ENCODE measurements at regions not wholly inside any gene's neighbourhood (a gene's known extent, or its start where the extent isn't known, plus 50 kb on each side); places are given as distances from the start of the nearest gene placed in this dataset.

GRCh38 chr15:85890620-85890980, 95.9 kb upstream of the KLHL25 start:
- no peak for DNase-seq

GRCh38 chr15:85891470-85891869, 96.7 kb upstream of the KLHL25 start:
- DNase-seq: no peak

GRCh38 chr15:85892232-85892631, 97.5 kb upstream of the KLHL25 start:
- DNase-seq: no peak

GRCh38 chr15:85897207-85897894, 102.6 kb upstream of the KLHL25 start:
- DNase-seq: no peak

- DNase-seq: no peak
Measured at GRCh38 chr15:85897895-85898717, 103.4 kb upstream of the KLHL25 start.

- DNase-seq: no peak
Measured at GRCh38 chr15:85899927-85900326, 105.2 kb upstream of the KLHL25 start.

GRCh38 chr15:85905751-85906450, 111.2 kb upstream of the KLHL25 start:
- DNase-seq: no peak

GRCh38 chr15:85906640-85907039, 111.9 kb upstream of the KLHL25 start:
- DNase-seq: no peak

- no peak for DNase-seq
Measured at GRCh38 chr15:85910834-85911233, 116.1 kb upstream of the KLHL25 start.

- DNase-seq: no peak
Measured at GRCh38 chr15:85913461-85913860, 118.7 kb upstream of the KLHL25 start.

GRCh38 chr15:85920956-85921355, 126.2 kb upstream of the KLHL25 start:
- no peak for DNase-seq

- no peak for DNase-seq
Measured at GRCh38 chr15:85924088-85924487, 129.4 kb upstream of the KLHL25 start.

GRCh38 chr15:85925649-85926237, 131.0 kb upstream of the KLHL25 start:
- DNase-seq: no peak

- DNase-seq: no peak
Measured at GRCh38 chr15:85926834-85927233, 132.1 kb upstream of the KLHL25 start.

- peak; percentile 12 for DNase-seq
Measured at GRCh38 chr15:85927931-85928537, 133.3 kb upstream of the KLHL25 start.

GRCh38 chr15:85929786-85930185, 135.1 kb upstream of the KLHL25 start:
- DNase-seq: no peak

- no peak for DNase-seq
Measured at GRCh38 chr15:85932391-85932790, 137.7 kb upstream of the KLHL25 start.

GRCh38 chr15:85934691-85935090, 140.0 kb upstream of the KLHL25 start:
- no peak for DNase-seq

GRCh38 chr15:85935182-85935581, 140.5 kb upstream of the KLHL25 start:
- no peak for DNase-seq

GRCh38 chr15:85937661-85938060, 142.0 kb upstream of the AGBL1 start:
- no peak for DNase-seq

GRCh38 chr15:85941186-85941855, 138.3 kb upstream of the AGBL1 start:
- DNase-seq: no peak

- DNase-seq: no peak
Measured at GRCh38 chr15:85942632-85943031, 137.0 kb upstream of the AGBL1 start.

All from central memory CD4-positive, alpha-beta T cell (primary cell).